ENCODE measurements at regions not wholly inside any gene's neighbourhood (a gene's known extent, or its start where the extent isn't known, plus 50 kb on each side); places are given as distances from the start of the nearest gene placed in this dataset.

DNA sequence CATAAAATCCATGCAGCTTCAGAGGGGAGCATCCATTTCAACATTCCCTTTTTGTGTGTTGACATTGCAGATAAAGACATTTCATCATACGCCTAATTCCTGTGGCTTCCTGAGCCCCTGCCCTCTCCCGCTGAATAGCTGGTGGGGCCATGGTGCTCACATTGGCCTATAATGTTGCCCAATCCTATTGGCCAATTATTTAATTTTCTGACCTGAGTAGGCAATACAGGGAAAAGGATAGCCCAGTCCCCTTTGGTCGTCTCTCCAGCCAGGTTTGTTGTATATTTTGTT is 163.8 kb upstream of the MYCN start:
- no peaks in the 10 kb centered on the region for H3K9me3 ChIP-seq (ENCODE audit: control insufficient read depth, low read length, poor library complexity, severe bottlenecking)
- Mint-ChIP-seq H3K27me3 (no peaks in the 10 kb centered on the region), H3K27ac (no peak overlapping the region), H3K36me3 (ENCODE audit: low read depth) (no peaks in the 10 kb centered on the region), H3K4me1 (no peaks in the 10 kb centered on the region), H3K4me3 (no peak overlapping the region)
- ATAC-seq = no peak
- no peak for DNase-seq

DNA sequence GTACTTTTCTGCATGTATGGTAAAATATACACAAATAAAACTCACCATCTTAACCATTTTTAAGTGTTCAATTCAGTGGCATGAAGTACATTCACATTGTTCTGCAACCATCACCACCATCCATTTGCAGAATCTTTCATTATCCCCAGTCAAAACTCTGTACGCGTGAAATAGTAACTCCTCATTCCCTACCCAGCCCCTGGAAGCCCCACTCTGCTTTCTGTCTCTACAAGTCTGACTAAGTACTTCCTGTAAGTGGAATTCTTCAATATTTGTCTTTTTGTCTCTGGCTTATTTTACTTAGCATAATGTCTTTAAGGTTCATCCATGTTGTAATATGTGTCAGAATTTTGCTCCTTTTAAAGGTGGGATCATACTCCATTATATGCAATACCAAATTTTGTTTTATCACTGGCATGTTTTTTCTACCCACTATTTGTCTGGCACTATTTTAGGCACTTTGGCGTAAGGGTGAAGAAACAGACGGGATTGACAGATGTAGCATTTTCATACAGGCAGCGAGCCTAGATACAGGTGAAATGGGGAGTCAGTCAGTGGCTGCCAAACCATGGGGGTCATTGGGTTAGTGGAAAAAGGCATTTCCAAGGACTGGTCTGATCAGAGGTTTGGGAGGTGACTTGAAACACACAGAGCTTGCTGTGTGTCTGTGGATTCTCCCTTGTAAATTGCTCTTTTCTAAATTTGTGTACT is 163.2 kb upstream of the MYCN start:
- no peaks in the 10 kb centered on the region for H3K27me3 Mint-ChIP-seq
- no peak overlapping the region for H3K27ac Mint-ChIP-seq
- no peak for DNase-seq
- H3K36me3 Mint-ChIP-seq (ENCODE audit: low read depth) = no peaks in the 10 kb centered on the region
- H3K4me1 Mint-ChIP-seq = no peaks in the 10 kb centered on the region
- no peaks in the 10 kb centered on the region for H3K9me3 ChIP-seq (ENCODE audit: control insufficient read depth, low read length, poor library complexity, severe bottlenecking)
- no peak for ATAC-seq
- no peak overlapping the region for H3K4me3 Mint-ChIP-seq

DNA sequence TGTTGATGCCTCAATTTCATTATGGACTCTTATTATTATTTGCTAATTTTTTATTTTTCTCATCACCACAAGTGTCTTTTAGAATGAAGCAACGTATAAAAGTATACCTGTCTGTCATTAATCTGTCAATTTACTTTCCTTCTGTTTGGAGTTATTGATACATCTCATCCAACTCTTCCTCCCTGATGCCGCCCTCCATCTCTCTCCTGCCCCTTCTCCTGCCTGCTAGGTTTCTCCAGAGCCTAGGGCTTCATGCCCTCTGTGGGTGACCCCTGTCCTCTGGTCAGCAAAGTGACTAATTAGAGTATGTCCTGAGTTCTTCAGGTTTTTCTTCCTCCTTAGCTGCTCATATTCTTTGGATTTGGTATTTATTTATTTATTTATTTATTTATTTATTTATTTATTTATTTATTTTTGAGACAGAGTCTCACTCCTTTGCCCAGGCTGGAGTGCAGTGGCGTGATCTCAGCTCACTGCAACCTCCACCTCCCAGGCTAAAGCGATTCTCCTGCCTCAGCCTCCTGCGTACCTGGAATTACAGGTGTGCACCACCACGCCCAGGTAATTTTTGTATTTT is 162.5 kb upstream of the MYCN start:
- DNase-seq = no peak
- H3K9me3 ChIP-seq (ENCODE audit: control insufficient read depth, low read length, poor library complexity, severe bottlenecking) = no peaks in the 10 kb centered on the region
- no peak overlapping the region for H3K4me3 Mint-ChIP-seq
- H3K27me3 Mint-ChIP-seq = no peaks in the 10 kb centered on the region
- H3K27ac Mint-ChIP-seq = no peak overlapping the region
- H3K4me1 Mint-ChIP-seq = no peaks in the 10 kb centered on the region
- no peaks in the 10 kb centered on the region for H3K36me3 Mint-ChIP-seq (ENCODE audit: low read depth)
- ATAC-seq = no peak

DNA sequence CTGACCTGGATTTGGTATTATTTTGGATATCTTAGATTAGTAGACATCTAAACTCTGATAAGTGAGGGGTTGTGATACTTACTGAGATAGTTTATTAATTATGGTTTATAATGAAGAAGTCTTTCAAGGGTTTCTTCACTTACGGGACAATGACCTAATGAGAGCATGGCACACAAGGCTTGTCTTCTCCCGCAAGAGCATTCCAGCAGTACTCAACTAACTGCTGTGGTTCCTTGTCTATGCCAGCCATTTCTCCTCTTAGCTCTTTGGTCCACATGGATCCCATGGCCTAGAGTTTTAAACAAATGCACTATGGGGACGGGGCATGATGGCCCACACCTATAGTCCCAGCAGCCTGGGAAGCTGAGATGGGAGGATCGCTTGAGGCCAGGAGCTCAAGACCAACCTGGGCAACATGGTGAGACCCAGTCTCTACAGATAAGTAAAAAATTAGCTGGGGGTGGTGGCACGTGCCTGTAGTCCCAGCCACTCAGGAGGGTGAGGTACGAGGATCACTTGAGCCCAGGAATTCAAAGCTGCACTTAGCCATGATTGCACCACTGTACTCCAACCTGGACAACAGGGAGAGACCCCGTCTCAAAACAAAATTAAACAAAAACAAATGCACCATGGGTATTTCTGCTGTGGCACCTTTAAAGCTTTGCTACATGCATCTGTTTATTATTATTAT is 161.7 kb upstream of the MYCN start:
- no peak overlapping the region for H3K4me3 Mint-ChIP-seq
- no peaks in the 10 kb centered on the region for H3K9me3 ChIP-seq (ENCODE audit: control insufficient read depth, low read length, poor library complexity, severe bottlenecking)
- DNase-seq = no peak
- no peak for ATAC-seq
- no peak overlapping the region for H3K27ac Mint-ChIP-seq
- H3K4me1 Mint-ChIP-seq = no peaks in the 10 kb centered on the region
- no peaks in the 10 kb centered on the region for H3K36me3 Mint-ChIP-seq (ENCODE audit: low read depth)
- no peaks in the 10 kb centered on the region for H3K27me3 Mint-ChIP-seq

DNA sequence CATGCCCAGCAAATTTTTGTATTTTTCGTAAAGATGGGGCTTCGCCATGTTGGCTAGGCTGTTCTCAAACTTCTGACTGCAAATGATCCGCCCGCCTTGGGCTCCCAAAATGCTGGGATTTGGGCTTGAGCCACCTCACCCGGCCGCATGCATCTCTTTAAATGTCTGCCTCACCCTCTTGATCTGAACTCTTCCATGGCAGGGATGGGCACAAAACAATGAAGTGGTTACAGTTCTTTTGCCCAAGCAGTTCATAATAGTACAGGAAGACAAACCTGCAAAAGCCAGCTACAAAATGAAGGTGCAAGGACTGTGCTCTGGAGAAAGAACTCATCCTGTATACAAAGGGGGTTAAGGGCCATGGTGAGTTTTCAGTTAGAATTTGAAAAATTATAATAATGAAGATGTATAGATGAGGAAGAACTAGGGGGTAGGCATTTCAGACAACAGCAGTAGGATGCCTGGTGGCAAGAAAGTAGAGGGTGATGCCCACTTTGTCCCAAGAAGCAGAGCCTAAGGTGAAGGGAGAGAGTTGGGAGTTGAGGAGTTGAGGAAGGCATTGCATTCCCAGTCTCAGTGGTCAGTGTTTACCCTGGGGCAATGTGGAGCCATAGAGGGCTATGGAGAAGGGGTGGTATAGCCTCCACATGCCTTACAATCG is 160.8 kb upstream of the MYCN start:
- Mint-ChIP-seq H3K4me3 (no peak overlapping the region), H3K4me1 (no peaks in the 10 kb centered on the region), H3K36me3 (ENCODE audit: low read depth) (no peaks in the 10 kb centered on the region), H3K27ac (no peak overlapping the region), H3K27me3 (no peaks in the 10 kb centered on the region)
- no peaks in the 10 kb centered on the region for H3K9me3 ChIP-seq (ENCODE audit: control insufficient read depth, low read length, poor library complexity, severe bottlenecking)
- DNase-seq (no peak), ATAC-seq (no peak)

DNA sequence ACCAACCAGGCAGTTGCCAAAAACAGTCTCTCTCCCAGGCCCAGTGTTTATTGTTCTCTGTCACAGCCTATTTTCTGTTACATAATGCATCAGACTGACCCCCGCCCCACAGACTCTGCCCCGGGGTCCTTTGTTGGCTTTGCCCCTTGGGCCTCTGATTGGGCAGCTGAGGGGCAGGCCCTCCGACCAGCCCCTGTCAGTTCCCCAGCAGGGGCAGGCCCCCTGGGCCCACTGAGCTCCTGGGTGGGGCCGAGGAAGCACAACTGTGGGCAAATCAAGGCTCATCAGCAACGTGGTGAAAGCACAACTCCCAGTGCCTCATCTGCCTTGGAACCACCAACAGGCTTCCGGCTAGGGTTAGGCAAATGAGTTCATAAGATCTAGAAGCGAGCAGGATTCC is 160.1 kb upstream of the MYCN start:
- Mint-ChIP-seq H3K27ac (no peak overlapping the region), H3K4me3 (no peak overlapping the region), H3K27me3 (no peaks in the 10 kb centered on the region), H3K4me1 (no peaks in the 10 kb centered on the region), H3K36me3 (ENCODE audit: low read depth) (no peaks in the 10 kb centered on the region)
- H3K9me3 ChIP-seq (ENCODE audit: control insufficient read depth, low read length, poor library complexity, severe bottlenecking) = no peaks in the 10 kb centered on the region
- ATAC-seq (no peak), DNase-seq (no peak)

DNA sequence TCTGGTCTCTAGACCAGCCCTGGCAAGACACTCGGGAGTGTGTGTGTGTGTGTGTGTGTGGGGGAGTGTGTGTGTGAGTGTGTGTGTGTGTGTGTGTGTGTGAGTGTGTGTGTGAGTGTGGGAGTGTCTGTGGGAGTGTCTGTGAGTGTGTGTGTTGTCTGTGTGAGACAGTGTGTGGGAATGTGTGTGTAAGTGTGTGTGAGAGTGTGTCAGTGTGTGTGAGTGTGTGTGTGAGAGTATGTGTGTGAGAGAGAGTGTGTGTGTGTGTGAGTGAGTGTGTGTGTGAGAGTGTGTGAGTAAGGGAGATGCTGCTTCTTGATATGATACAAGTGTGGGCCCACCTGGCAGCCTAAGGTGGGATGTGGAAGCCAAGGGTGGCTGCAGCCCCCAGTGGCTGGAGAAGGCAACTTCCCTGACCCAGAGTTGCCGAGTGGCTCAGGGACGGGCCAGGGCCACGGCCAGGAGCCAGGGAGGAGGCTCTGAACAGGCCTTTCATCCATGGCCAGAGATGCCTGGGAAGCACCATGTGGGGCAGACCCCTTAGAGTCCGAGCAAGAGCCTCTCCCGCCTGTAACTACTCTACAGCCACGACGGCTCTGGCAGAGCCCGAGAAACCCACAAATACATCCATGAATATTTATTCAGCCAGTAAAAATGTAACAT is 159.3 kb upstream of the MYCN start:
- H3K4me3 Mint-ChIP-seq = no peak overlapping the region
- H3K4me1 Mint-ChIP-seq = no peaks in the 10 kb centered on the region
- DNase-seq = no peak
- H3K36me3 Mint-ChIP-seq (ENCODE audit: low read depth) = no peaks in the 10 kb centered on the region
- no peaks in the 10 kb centered on the region for H3K27me3 Mint-ChIP-seq
- no peak overlapping the region for H3K27ac Mint-ChIP-seq
- H3K9me3 ChIP-seq (ENCODE audit: control insufficient read depth, low read length, poor library complexity, severe bottlenecking) = no peaks in the 10 kb centered on the region
- no peak for ATAC-seq

DNA sequence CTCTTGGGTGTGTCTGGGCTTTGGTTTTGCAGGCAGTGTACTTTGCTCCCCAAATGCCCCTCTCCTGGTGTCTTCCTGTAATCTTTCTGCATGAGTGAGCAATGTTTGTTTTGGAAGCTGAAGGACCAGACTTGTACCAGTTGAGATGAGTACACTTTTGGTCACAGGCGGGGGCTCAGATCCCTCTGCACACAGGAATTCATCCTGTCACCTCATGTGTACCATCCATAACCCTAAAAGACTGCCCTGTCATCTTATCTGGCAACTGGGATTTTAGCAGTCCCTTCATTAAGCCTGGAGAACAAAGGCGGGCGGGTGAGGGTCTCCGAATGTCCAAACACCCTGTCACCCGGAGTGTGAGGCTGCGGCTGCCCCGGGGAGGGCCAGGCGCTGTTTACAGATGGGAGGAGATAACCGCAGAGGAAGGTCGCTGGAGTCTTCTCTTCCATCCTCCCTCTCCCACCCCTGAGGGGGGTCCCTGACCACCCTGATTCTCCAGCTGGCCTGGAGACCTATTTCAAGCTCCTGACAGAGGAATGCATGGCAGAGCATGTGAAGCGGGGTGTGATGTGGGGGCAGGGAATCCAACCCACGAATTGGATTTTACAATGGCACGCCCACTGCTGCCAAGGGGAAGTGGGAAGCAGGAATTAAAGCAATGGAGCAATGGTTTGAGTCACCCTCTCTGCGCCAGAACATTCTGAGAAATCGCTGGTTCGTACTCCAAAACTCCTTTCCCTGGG is 158.2 kb upstream of the MYCN start:
- H3K27me3 Mint-ChIP-seq = no peaks in the 10 kb centered on the region
- no peaks in the 10 kb centered on the region for H3K36me3 Mint-ChIP-seq (ENCODE audit: low read depth)
- no peak overlapping the region for H3K27ac Mint-ChIP-seq
- no peak overlapping the region for H3K4me3 Mint-ChIP-seq
- DNase-seq = no peak
- no peaks in the 10 kb centered on the region for H3K9me3 ChIP-seq (ENCODE audit: control insufficient read depth, low read length, poor library complexity, severe bottlenecking)
- no peak for ATAC-seq
- no peaks in the 10 kb centered on the region for H3K4me1 Mint-ChIP-seq

DNA sequence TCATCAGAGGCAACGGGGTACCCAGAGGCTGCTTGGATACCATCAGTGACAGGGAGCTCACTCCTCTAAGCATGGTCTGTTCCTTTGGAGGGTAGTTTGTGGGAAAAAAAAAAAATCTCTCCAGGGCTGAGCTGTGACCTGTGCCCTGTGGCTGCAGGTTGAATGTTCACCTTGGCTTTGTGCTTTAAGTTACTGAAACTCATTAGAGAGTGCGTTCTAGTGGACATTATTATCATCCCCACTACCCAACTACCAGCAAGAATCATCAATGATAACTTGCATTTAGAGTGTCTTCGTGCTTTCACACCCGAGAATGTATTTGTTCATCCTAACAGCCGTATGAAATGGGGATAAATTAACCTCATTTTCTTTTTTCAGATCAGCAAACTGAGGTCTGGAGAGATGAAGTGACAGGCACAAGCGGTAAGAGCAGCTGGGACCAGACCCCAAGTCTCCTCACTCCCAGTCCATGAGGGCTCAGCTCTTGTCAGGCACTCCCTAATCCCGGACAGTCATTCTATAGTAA is 157.5 kb upstream of the MYCN start:
- DNase-seq (no peak), ATAC-seq (no peak)
- no peak overlapping the region for H3K4me3 Mint-ChIP-seq
- no peak overlapping the region for H3K27ac Mint-ChIP-seq
- H3K27me3 Mint-ChIP-seq = no peaks in the 10 kb centered on the region
- no peaks in the 10 kb centered on the region for H3K9me3 ChIP-seq (ENCODE audit: control insufficient read depth, low read length, poor library complexity, severe bottlenecking)
- H3K36me3 Mint-ChIP-seq (ENCODE audit: low read depth) = no peaks in the 10 kb centered on the region
- no peaks in the 10 kb centered on the region for H3K4me1 Mint-ChIP-seq

DNA sequence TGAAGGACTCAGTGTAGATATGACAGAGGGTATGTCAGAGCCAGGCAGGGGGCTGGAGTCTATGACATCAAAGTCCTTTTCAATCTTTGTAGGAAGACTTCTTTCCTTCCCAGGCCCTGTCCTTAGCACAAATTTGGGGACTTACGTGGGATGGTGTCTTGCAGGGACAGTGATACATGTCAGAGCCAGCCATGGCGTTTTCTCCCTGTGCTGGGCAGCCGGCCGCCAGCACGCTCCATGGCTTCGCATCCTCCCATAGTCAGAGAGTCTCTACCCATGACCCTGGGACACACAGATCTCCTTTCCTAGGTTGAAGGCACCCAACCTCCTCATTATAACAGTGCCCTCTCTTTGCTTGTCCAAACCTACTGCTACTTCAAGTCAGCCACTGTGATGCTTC is 156.9 kb upstream of the MYCN start:
- no peaks in the 10 kb centered on the region for H3K9me3 ChIP-seq (ENCODE audit: control insufficient read depth, low read length, poor library complexity, severe bottlenecking)
- no peaks in the 10 kb centered on the region for H3K4me1 Mint-ChIP-seq
- no peak overlapping the region for H3K27ac Mint-ChIP-seq
- no peak for DNase-seq
- no peak overlapping the region for H3K4me3 Mint-ChIP-seq
- H3K27me3 Mint-ChIP-seq = no peaks in the 10 kb centered on the region
- ATAC-seq = no peak
- no peaks in the 10 kb centered on the region for H3K36me3 Mint-ChIP-seq (ENCODE audit: low read depth)

DNA sequence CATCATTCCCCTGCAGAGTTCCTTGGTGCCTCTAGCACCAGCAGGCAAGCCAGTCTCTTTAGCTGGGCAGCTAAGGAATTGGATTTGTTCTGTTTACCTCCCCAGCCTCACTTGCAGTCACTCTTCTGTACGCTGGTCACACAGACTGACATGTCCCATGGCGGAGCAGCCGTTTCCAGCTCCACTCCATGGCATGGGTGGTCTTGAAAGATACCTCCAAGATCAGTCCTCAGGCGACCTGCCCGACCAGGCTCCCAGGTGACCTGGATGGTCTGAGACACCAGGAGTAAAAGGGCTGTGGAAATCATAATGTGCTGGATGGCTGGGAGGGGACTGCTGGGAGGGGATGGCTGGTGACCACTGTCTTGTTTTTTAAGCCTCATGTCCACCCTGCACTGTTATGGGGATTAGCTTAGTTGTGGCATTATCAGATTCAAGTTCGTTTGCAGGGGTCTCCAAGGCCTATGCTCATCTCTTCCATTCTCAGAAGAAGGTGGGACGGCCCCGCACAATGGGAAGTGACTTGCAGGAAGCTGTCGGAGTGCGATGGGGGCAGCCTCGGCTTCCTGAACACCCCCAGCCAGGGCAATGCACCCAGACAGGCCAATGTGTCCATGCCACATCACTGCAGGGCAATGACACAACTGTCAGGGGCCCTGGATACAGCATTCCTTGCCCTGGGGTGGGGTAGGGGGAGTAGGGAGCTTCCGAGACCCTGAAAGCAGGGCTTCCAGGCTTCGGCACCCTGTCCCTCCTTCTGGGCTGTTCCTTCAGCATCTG is 156.1 kb upstream of the MYCN start:
- H3K36me3 Mint-ChIP-seq (ENCODE audit: low read depth) = no peaks in the 10 kb centered on the region
- no peak overlapping the region for H3K4me3 Mint-ChIP-seq

More for the DNA sequence above, 156.1 kb upstream of the MYCN start:
- H3K27ac Mint-ChIP-seq = no peak overlapping the region
- DNase-seq (no peak), ATAC-seq (no peak)
- H3K27me3 Mint-ChIP-seq = no peaks in the 10 kb centered on the region
- H3K4me1 Mint-ChIP-seq = no peaks in the 10 kb centered on the region
- no peaks in the 10 kb centered on the region for H3K9me3 ChIP-seq (ENCODE audit: control insufficient read depth, low read length, poor library complexity, severe bottlenecking)
